GM12864 (cell line): ENCODE measurements at regions not wholly inside any gene's neighbourhood (a gene's known extent, or its start where the extent isn't known, plus 50 kb on each side); places are given as distances from the start of the nearest gene placed in this dataset.

Experiments used
- DNase-seq: peaks from one replicate; pipeline ENCODE4 v3.0.0-alpha.2; 2011; ENCODE audit warnings: low read depth
- H3K4me3 ChIP-seq: 2 replicates; pipeline ENCODE4 v1.5.1; 2011; ENCODE audit warnings: mild to moderate bottlenecking, low read depth, low read length, control low read depth
- TF ChIP-seq, protein P1 (sequence below): IDR thresholded peaks from 2 replicates; pipeline ENCODE4 v1.5.1; 2011; ENCODE audit warnings: low read depth, mild to moderate bottlenecking, moderate library complexity, low read length, control low read depth, inconsistent platforms; ENCODE audit errors: missing control alignments

DNA sequence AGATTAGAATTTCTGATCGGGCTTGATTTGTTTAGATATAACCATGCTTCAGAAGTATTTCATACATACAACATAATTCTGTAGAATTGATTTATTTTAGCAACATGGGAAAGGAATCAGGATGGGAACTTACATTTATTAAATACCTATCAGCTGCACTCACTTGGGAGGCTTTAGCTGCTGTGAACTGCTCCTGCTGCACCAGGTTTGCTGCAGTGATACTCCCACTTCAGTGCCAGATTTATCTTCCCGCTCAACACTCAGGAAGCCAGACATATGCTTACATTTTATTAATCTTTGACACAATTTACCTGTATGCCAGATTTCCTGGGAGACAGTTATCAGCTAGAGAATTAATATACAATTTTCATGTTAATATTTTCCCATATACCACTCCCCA is 64.0 kb upstream of the PLCXD3 start:
- DNase-seq = no peak
- TF ChIP-seq, protein P1, sequence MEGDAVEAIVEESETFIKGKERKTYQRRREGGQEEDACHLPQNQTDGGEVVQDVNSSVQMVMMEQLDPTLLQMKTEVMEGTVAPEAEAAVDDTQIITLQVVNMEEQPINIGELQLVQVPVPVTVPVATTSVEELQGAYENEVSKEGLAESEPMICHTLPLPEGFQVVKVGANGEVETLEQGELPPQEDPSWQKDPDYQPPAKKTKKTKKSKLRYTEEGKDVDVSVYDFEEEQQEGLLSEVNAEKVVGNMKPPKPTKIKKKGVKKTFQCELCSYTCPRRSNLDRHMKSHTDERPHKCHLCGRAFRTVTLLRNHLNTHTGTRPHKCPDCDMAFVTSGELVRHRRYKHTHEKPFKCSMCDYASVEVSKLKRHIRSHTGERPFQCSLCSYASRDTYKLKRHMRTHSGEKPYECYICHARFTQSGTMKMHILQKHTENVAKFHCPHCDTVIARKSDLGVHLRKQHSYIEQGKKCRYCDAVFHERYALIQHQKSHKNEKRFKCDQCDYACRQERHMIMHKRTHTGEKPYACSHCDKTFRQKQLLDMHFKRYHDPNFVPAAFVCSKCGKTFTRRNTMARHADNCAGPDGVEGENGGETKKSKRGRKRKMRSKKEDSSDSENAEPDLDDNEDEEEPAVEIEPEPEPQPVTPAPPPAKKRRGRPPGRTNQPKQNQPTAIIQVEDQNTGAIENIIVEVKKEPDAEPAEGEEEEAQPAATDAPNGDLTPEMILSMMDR = no peak
- no peak overlapping the region for H3K4me3 ChIP-seq
